ENCODE measurements at regions not wholly inside any gene's neighbourhood (a gene's known extent, or its start where the extent isn't known, plus 50 kb on each side); places are given as distances from the start of the nearest gene placed in this dataset.

GRCh38 chr2:238706673-238707072 lies 141.2 kb upstream of the TWIST2 start:
- TF ChIP-seq CTCF (IDR thresholded peaks at IDR 0.05), result no peak
- no peak for TF ChIP-seq POLR2AphosphoS5 (IDR thresholded peaks at IDR 0.05; ENCODE audit: insufficient read depth in 1 of 2, low read depth in 1 of 2)

All from vagina (tissue), 2 donors.